ENCODE measurements at regions not wholly inside any gene's neighbourhood (a gene's known extent, or its start where the extent isn't known, plus 50 kb on each side); places are given as distances from the start of the nearest gene placed in this dataset.

GRCh38 chr9:117979914-117980313 lies 275.7 kb downstream of the TLR4 start:
- no peaks in the 10 kb centered on the region for H3K27me3 ChIP-seq (replicated peaks; ENCODE audit: control insufficient read depth, insufficient read depth, low read length)
- no peaks in the 10 kb centered on the region for H3K36me3 ChIP-seq (ENCODE audit: control insufficient read depth, insufficient read depth, low read length)
- H3K4me3 ChIP-seq (replicated peaks; ENCODE audit: low read depth, low read length): no peak overlapping the region
- no peak for DNase-seq (ENCODE audit: extremely low read depth, insufficient read length)
- TF ChIP-seq CTCF (IDR thresholded peaks at IDR 0.05; ENCODE audit: insufficient read depth, low read length, poor library complexity, severe bottlenecking): no peak

GRCh38 chr9:117987945-117988344 lies 283.7 kb downstream of the TLR4 start:
- Histone ChIP-seq H3K4me3 (replicated peaks; ENCODE audit: low read depth, low read length) (no peak overlapping the region), H3K36me3 (ENCODE audit: control insufficient read depth, insufficient read depth, low read length) (no peaks in the 10 kb centered on the region), H3K27me3 (replicated peaks; ENCODE audit: control insufficient read depth, insufficient read depth, low read length) (no peaks in the 10 kb centered on the region; the same call in 1 of the 2 replicates)
- no peak for TF ChIP-seq CTCF (IDR thresholded peaks at IDR 0.05; ENCODE audit: insufficient read depth, low read length, poor library complexity, severe bottlenecking)
- DNase-seq (ENCODE audit: extremely low read depth, insufficient read length): no peak

GRCh38 chr9:117992006-117992405 lies 287.8 kb downstream of the TLR4 start:
- DNase-seq (ENCODE audit: extremely low read depth, insufficient read length): no peak
- Histone ChIP-seq H3K27me3 (replicated peaks; ENCODE audit: control insufficient read depth, insufficient read depth, low read length) (no peaks in the 10 kb centered on the region; the same call in 1 of the 2 replicates), H3K36me3 (ENCODE audit: control insufficient read depth, insufficient read depth, low read length) (no peaks in the 10 kb centered on the region), H3K4me3 (replicated peaks; ENCODE audit: low read depth, low read length) (no peak overlapping the region)
- no peak for TF ChIP-seq CTCF (IDR thresholded peaks at IDR 0.05; ENCODE audit: insufficient read depth, low read length, poor library complexity, severe bottlenecking)

- no peak overlapping the region for H3K4me3 ChIP-seq (replicated peaks; ENCODE audit: low read depth, low read length)
- no peak for DNase-seq (ENCODE audit: extremely low read depth, insufficient read length)
- no peaks in the 10 kb centered on the region for H3K36me3 ChIP-seq (ENCODE audit: control insufficient read depth, insufficient read depth, low read length)
- H3K27me3 ChIP-seq (replicated peaks; ENCODE audit: control insufficient read depth, insufficient read depth, low read length): no peaks in the 10 kb centered on the region
- no peak for TF ChIP-seq CTCF (IDR thresholded peaks at IDR 0.05; ENCODE audit: insufficient read depth, low read length, poor library complexity, severe bottlenecking)
These were observed 296.4 kb downstream of the TLR4 start for GRCh38 chr9:118000581-118000980.

GRCh38 chr9:118003240-118003639 lies 299.0 kb downstream of the TLR4 start:
- Histone ChIP-seq H3K4me3 (replicated peaks; ENCODE audit: low read depth, low read length) (no peak overlapping the region), H3K36me3 (ENCODE audit: control insufficient read depth, insufficient read depth, low read length) (no peaks in the 10 kb centered on the region), H3K27me3 (replicated peaks; ENCODE audit: control insufficient read depth, insufficient read depth, low read length) (no peaks in the 10 kb centered on the region; the same call in 1 of the 2 replicates)
- TF ChIP-seq CTCF (IDR thresholded peaks at IDR 0.05; ENCODE audit: insufficient read depth, low read length, poor library complexity, severe bottlenecking): no peak
- DNase-seq (ENCODE audit: extremely low read depth, insufficient read length): no peak

GRCh38 chr9:118008246-118008645 lies 304.0 kb downstream of the TLR4 start:
- DNase-seq (ENCODE audit: extremely low read depth, insufficient read length): no peak
- H3K36me3 ChIP-seq (ENCODE audit: control insufficient read depth, insufficient read depth, low read length): no peaks in the 10 kb centered on the region
- no peaks in the 10 kb centered on the region; the same call in 1 of the 2 replicates for H3K27me3 ChIP-seq (replicated peaks; ENCODE audit: control insufficient read depth, insufficient read depth, low read length)
- no peak for TF ChIP-seq CTCF (IDR thresholded peaks at IDR 0.05; ENCODE audit: insufficient read depth, low read length, poor library complexity, severe bottlenecking)
- no peak overlapping the region for H3K4me3 ChIP-seq (replicated peaks; ENCODE audit: low read depth, low read length)
